PFSK-1 (cell line): ENCODE measurements at regions not wholly inside any gene's neighbourhood (a gene's known extent, or its start where the extent isn't known, plus 50 kb on each side); places are given as distances from the start of the nearest gene placed in this dataset.

Experiments used
- POLR2AphosphoS5 ChIP-seq: IDR thresholded peaks from 2 replicates; pipeline ENCODE4 v1.6.1; 2012; ENCODE audit warnings: low read depth, mild to moderate bottlenecking, control low read depth, low read length, moderate library complexity
- TF ChIP-seq, protein P1 (sequence below), 2 experiments: IDR thresholded peaks; 2 replicates each; pipeline versions ENCODE4 v1.6.1 to v1.8.0; 2011 to 2012; ENCODE audit warnings: low read depth in 2 of 2, low read length in 2 of 2, control low read depth in 1 of 2, inconsistent platforms in 1 of 2, mild to moderate bottlenecking in 1 of 2, moderate library complexity in 1 of 2; ENCODE audit not compliant: insufficient read depth in 1 of 2

- TF ChIP-seq, protein P1, sequence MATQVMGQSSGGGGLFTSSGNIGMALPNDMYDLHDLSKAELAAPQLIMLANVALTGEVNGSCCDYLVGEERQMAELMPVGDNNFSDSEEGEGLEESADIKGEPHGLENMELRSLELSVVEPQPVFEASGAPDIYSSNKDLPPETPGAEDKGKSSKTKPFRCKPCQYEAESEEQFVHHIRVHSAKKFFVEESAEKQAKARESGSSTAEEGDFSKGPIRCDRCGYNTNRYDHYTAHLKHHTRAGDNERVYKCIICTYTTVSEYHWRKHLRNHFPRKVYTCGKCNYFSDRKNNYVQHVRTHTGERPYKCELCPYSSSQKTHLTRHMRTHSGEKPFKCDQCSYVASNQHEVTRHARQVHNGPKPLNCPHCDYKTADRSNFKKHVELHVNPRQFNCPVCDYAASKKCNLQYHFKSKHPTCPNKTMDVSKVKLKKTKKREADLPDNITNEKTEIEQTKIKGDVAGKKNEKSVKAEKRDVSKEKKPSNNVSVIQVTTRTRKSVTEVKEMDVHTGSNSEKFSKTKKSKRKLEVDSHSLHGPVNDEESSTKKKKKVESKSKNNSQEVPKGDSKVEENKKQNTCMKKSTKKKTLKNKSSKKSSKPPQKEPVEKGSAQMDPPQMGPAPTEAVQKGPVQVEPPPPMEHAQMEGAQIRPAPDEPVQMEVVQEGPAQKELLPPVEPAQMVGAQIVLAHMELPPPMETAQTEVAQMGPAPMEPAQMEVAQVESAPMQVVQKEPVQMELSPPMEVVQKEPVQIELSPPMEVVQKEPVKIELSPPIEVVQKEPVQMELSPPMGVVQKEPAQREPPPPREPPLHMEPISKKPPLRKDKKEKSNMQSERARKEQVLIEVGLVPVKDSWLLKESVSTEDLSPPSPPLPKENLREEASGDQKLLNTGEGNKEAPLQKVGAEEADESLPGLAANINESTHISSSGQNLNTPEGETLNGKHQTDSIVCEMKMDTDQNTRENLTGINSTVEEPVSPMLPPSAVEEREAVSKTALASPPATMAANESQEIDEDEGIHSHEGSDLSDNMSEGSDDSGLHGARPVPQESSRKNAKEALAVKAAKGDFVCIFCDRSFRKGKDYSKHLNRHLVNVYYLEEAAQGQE (IDR thresholded peaks at IDR 0.05; ENCODE audit: insufficient read depth in 1 of 2, low read depth in 2 of 2, low read length in 2 of 2): no peak
- TF ChIP-seq POLR2AphosphoS5: no peak
Measured at GRCh38 chr5:32975656-32976375, 264.7 kb downstream of the NPR3 start.
